ENCODE measurements at regions not wholly inside any gene's neighbourhood (a gene's known extent, or its start where the extent isn't known, plus 50 kb on each side); places are given as distances from the start of the nearest gene placed in this dataset.

GRCh38 chr13:106367361-106367971 lies 168.0 kb downstream of the EFNB2 start:
- Histone ChIP-seq H3K4me3 (no peak overlapping the region), H3K27ac (replicated peaks) (no peak overlapping the region), H3K4me1 (no peaks in the 10 kb centered on the region), H3K27me3 (ENCODE audit: low read depth) (no peaks in the 10 kb centered on the region), H3K36me3 (no peaks in the 10 kb centered on the region), H3K9me3 (replicated peaks) (peaks cover 16% of the 10 kb centered on the region)
- no peak for TF ChIP-seq CTCF (IDR thresholded peaks at IDR 0.05; ENCODE audit: borderline replicate concordance)
- intact Hi-C loops (cut with micrococcal nuclease) = no loop called here
- no peak for DNase-seq

GRCh38 chr13:106362707-106363106 lies 172.8 kb downstream of the EFNB2 start:
- TF ChIP-seq CTCF (IDR thresholded peaks at IDR 0.05; ENCODE audit: borderline replicate concordance) = no peak
- Histone ChIP-seq H3K4me1 (no peaks in the 10 kb centered on the region), H3K27ac (replicated peaks) (no peak overlapping the region), H3K4me3 (no peak overlapping the region), H3K36me3 (no peaks in the 10 kb centered on the region), H3K27me3 (ENCODE audit: low read depth) (no peaks in the 10 kb centered on the region), H3K9me3 (replicated peaks) (peaks cover 16% of the 10 kb centered on the region)
- intact Hi-C loops (cut with micrococcal nuclease) = no loop called here
- DNase-seq = no peak

- Histone ChIP-seq H3K36me3 (no peaks in the 10 kb centered on the region), H3K27me3 (ENCODE audit: low read depth) (no peaks in the 10 kb centered on the region), H3K4me3 (no peak overlapping the region), H3K4me1 (no peaks in the 10 kb centered on the region), H3K27ac (replicated peaks) (no peak overlapping the region), H3K9me3 (replicated peaks) (peaks cover 16% of the 10 kb centered on the region)
- intact Hi-C loops (cut with micrococcal nuclease) = no loop called here
- no peak for TF ChIP-seq CTCF (IDR thresholded peaks at IDR 0.05; ENCODE audit: borderline replicate concordance)
- DNase-seq = no peak
Observed at GRCh38 chr13:106361621-106362020, 173.8 kb downstream of the EFNB2 start.

GRCh38 chr13:106357198-106357597 lies 178.3 kb downstream of the EFNB2 start:
- TF ChIP-seq CTCF (IDR thresholded peaks at IDR 0.05; ENCODE audit: borderline replicate concordance) = no peak
- H3K36me3 ChIP-seq = no peaks in the 10 kb centered on the region
- H3K4me1 ChIP-seq = no peaks in the 10 kb centered on the region
- H3K27ac ChIP-seq (replicated peaks) = no peak overlapping the region
- no peak overlapping the region for H3K4me3 ChIP-seq
- no peaks in the 10 kb centered on the region for H3K9me3 ChIP-seq (replicated peaks)
- intact Hi-C loops (cut with micrococcal nuclease) = no loop called here
- no peak for DNase-seq
- H3K27me3 ChIP-seq (ENCODE audit: low read depth) = no peaks in the 10 kb centered on the region

- TF ChIP-seq CTCF (IDR thresholded peaks at IDR 0.05; ENCODE audit: borderline replicate concordance) = no peak
- Histone ChIP-seq H3K4me3 (no peak overlapping the region), H3K27ac (replicated peaks) (no peak overlapping the region), H3K4me1 (no peaks in the 10 kb centered on the region), H3K9me3 (replicated peaks) (no peaks in the 10 kb centered on the region), H3K36me3 (no peaks in the 10 kb centered on the region), H3K27me3 (ENCODE audit: low read depth) (peaks cover 8% of the 10 kb centered on the region)
- intact Hi-C loops (cut with micrococcal nuclease) = no loop called here
- no peak for DNase-seq
Observed at GRCh38 chr13:106355866-106356265, 179.6 kb downstream of the EFNB2 start.
